ENCODE measurements at regions not wholly inside any gene's neighbourhood (a gene's known extent, or its start where the extent isn't known, plus 50 kb on each side); places are given as distances from the start of the nearest gene placed in this dataset.

DNA sequence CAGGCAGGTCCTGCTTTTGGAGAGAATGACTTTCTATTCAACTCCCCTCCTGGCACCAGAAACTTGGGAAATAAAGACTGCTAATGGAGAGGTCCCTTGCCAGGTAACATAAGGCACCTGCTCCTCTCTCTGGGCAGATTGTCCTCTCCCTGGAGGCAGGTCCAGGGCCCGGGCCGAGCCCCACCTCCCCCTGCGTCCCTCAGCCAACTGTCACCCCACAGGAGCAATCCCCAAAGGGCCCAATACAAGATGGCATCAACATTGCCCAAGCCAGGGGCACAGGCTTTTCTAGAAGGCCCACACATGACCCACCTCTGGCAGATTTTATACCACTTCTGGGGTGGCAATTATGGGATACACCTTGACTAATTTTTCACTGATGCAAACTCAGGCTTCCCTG is 145.2 kb downstream of the HERPUD2 start:
- Mint-ChIP-seq H3K36me3 (no peaks in the 10 kb centered on the region), H3K9me3 (no peaks in the 10 kb centered on the region), H3K4me3 (no peak overlapping the region), H3K27ac (no peak overlapping the region), H3K4me1 (peaks cover 6 to 12% of the 10 kb centered on the region in 2 donors), H3K27me3 (ENCODE audit: low read depth in 3 of 3) (peaks cover 0 to 2% (median 0%) of the 10 kb centered on the region in 3 donors)
- no peak for DNase-seq

DNA sequence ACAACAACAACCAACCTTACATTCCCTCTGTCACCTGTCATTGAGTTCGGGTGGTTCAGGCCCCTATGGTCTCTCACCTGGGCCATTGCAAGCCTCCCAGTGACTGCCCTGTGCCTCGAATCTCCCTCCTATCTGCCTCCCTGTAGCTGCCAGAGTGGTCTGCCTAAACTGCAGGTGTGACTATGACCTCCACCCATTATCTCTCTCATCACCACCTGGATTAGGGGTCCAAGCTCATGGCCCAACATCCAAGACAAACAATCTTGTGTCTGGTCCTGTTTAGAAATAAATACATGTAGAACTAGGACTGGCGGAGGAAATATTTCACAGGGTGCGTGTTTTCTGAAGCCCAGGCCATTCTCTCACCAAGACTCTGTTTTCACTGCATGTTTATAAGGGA is 146.6 kb downstream of the HERPUD2 start:
- Mint-ChIP-seq H3K27me3 (ENCODE audit: low read depth in 3 of 3) (peaks cover 0 to under 1% (median 0%) of the 10 kb centered on the region in 3 donors), H3K36me3 (no peaks in the 10 kb centered on the region), H3K9me3 (no peaks in the 10 kb centered on the region), H3K27ac (peak overlapping the region in 1 of 6 donors; percentile 73), H3K4me1 (peaks cover 6 to 12% of the 10 kb centered on the region in 2 donors), H3K4me3 (no peak overlapping the region)
- DNase-seq = no peak

DNA sequence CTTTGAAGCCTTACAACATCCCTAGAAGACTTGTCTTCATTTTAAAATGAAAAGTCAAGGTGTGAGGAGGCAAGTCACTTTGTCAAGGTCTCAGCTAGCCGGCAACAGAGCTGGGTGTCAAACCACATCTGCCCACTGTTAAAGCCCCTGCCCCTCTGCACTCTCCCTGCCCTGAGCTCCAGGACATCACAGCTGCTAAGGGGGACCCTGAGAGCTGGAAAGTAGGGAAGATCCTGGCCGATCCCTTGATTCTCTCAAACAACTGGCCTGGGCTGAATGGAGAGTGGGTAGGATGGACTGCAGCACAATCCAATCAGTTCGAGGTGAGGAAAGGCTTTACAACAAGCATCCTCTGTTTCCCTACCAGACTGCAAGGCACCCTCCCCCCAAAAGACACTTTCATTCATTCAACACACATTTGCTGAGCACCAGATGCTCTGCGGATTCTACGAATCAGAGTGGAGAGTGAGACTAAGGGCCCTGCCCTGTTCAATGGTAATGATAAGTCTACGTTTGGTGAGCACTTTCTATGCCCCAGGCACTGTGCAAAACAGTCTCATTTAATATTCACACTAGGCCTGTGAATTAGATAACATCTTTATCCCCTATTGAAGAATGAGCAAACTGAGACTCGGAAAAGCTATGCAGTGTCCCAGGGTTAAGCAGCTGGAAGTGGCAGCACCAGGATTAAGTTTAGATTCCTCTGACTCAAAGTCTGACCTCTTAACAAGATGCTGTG is 148.1 kb downstream of the HERPUD2 start:
- no peak overlapping the region for H3K4me3 Mint-ChIP-seq
- no peaks in the 10 kb centered on the region for H3K9me3 Mint-ChIP-seq
- H3K4me1 Mint-ChIP-seq = peaks cover 6 to 12% of the 10 kb centered on the region in 2 donors
- DNase-seq = no peak
- no peak overlapping the region for H3K27ac Mint-ChIP-seq
- no peaks in the 10 kb centered on the region for H3K36me3 Mint-ChIP-seq
- no peaks in the 10 kb centered on the region for H3K27me3 Mint-ChIP-seq (ENCODE audit: low read depth in 3 of 3)

DNA sequence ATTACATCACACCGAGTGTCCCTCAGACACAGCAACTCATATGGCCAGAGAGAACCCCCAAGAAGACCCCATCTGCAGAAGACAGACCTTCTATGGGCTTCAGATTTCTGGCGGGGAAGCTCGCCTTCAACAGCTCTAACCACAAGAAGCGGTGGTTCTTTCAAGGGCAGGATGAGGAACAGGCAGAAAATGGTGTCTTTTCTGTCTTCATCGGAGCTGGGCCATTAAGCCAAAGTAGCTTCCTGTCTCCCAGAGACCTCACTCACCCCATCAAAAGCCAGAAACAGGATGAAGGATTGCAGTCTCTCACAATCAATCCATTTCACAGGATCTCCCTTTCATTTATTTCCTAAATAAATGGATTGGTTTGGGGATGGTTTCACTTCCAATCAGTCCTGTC is 149.1 kb downstream of the HERPUD2 start:
- H3K4me3 Mint-ChIP-seq = no peak overlapping the region
- no peaks in the 10 kb centered on the region for H3K9me3 Mint-ChIP-seq
- DNase-seq = no peak
- H3K27me3 Mint-ChIP-seq (ENCODE audit: low read depth in 3 of 3) = no peaks in the 10 kb centered on the region
- H3K36me3 Mint-ChIP-seq = no peaks in the 10 kb centered on the region
- peak overlapping the region in 1 of 6 donors; percentile 15 for H3K27ac Mint-ChIP-seq
- peaks cover 6 to 12% of the 10 kb centered on the region in 2 donors for H3K4me1 Mint-ChIP-seq

DNA sequence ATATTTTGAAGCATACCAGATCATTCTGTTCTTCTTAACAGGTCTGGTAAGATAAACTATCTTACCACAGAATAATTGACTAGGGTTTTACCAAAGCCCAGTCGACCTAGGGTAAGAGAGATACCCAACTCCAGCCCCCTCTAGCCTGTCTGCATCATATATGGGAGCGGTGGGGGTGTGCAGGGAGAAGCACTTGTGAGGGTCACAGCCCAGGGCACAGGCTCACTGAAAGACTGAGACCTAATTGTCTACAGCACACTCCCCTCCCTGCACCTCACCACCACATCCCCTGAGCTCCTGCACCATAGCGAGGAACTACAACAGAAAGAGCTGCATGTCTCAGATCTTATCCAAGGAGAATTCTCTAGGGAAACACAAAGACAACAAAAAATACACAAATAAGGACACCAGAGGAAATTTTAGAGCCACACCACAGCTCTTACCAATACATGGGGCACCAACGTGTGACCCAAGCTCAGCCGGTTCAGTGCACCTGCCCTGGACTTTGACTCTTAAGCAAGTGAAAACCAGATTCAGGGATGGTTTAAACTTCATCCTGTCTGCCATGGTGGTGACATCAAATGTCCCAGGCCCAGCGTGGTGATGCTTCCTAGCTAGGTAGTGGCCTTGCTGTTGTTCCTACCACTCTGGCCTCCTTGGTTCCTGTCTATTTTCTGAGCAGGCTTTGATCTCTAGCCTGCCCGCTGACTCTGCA is 150.8 kb downstream of the HERPUD2 start:
- DNase-seq = no peak
- Mint-ChIP-seq H3K9me3 (no peaks in the 10 kb centered on the region), H3K4me1 (peaks cover 6 to 12% of the 10 kb centered on the region in 2 donors), H3K36me3 (no peaks in the 10 kb centered on the region), H3K27ac (no peak overlapping the region), H3K4me3 (no peak overlapping the region), H3K27me3 (ENCODE audit: low read depth in 3 of 3) (no peaks in the 10 kb centered on the region)

DNA sequence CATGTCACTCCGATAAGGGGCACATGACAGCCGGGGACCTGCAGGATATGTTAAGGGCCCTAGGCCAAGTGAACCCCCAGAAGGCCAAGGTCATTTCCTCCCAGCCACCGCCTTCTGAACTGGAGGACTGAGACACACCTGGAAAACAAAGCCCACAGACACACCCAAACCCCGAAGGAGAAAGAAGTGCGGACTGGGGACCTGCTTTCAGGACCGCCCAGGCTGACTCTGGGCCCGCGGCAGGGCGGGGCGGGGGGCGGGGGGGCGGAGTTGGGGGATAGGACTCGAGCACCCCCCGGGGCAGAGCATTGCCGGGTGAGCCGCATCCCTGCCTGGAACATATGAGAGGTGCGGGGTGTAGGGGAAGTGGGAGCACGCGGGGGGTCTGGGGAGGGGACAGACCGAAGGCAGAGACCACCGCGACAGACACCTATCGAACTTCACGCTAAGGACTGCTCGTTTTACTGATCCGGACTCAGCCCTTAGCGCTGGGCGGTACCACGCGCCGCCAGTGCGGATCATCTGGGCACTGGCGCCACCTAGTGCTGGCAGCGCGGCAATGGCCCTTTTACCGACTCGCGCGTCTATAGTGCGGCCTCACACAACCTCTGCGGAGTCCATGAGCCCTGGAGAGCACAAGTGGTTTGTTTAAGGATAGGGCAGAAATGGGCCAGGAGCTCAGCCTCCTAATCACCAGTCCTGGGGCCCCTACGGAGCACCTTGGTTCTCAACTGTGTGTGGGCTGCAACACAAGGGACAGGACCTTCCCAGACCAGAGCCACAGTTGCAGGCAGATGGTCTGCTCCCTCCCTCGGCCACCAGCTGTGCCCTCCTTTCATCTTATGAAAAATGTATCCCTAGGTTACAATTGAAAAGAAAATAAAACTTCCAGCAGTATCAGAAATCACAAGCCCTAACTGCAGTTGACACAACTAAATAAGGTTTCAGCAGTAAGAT is 157.6 kb downstream of the HERPUD2 start:
- Mint-ChIP-seq H3K9me3 (no peaks in the 10 kb centered on the region), H3K4me1 (peaks cover 0 to 6% of the 10 kb centered on the region in 2 donors), H3K36me3 (no peaks in the 10 kb centered on the region), H3K27me3 (ENCODE audit: low read depth in 3 of 3) (peaks cover 1 to 3% (median 3%) of the 10 kb centered on the region in 3 donors), H3K4me3 (peak overlapping the region; percentile 80 to 86 (median 84)), H3K27ac (no peak overlapping the region)
- DNase-seq = peak; percentile 62 to 75 (median 73)

DNA sequence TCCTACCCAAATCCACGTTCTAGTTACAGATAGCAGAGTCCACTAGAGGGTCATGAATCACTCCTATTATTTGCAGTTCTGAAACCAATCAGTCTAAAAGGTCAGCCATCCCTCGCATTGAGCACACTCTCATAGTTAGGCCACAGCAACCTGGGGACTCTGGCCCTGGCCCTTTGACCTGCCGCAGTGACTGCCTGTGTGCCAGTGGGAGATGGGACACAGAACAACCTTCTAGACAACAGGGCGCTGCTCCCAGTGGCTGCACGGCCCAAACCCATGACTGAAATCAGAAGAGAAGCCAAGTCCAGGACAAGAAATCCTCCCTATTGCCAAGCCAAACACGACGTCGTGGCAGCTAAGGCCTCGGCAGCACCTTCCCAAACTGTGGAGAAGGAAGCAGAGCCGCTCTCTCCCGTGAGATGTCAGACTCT is 158.5 kb downstream of the HERPUD2 start:
- peaks cover 0 to 6% of the 10 kb centered on the region in 2 donors for H3K4me1 Mint-ChIP-seq
- H3K27ac Mint-ChIP-seq = no peak overlapping the region
- DNase-seq = no peak
- no peaks in the 10 kb centered on the region for H3K36me3 Mint-ChIP-seq
- H3K27me3 Mint-ChIP-seq (ENCODE audit: low read depth in 3 of 3) = peaks cover 1 to 5% (median 3%) of the 10 kb centered on the region in 3 donors
- no peaks in the 10 kb centered on the region for H3K9me3 Mint-ChIP-seq
- peak overlapping the region in 4 of 5 donors; percentile 15 to 83 (median 53) for H3K4me3 Mint-ChIP-seq

DNA sequence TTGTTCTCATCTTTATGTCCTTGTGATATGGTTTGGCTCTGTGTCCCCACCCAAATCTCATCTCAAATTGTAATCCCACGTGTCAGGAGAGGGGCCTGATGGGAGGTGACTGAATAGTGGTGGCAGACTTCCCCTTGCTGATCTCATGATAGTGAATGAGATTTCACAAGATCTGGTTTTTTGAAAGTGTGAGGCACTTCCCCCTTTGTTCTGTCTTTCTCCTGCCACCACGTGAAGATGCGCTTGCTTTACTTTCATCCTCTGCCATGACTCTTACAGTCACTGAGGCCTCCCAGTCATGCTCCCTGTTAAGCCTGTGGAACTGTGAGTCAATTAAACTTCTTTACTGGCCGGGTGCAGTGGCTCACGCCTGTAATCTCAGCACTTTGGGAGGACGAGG is 161.0 kb downstream of the HERPUD2 start:
- H3K36me3 Mint-ChIP-seq = no peaks in the 10 kb centered on the region
- no peak overlapping the region for H3K4me3 Mint-ChIP-seq
- no peak overlapping the region for H3K27ac Mint-ChIP-seq
- H3K4me1 Mint-ChIP-seq = peaks cover 0 to 6% of the 10 kb centered on the region in 2 donors
- H3K9me3 Mint-ChIP-seq = no peaks in the 10 kb centered on the region
- H3K27me3 Mint-ChIP-seq (ENCODE audit: low read depth in 3 of 3) = peaks cover 1 to 5% (median 3%) of the 10 kb centered on the region in 3 donors
- no peak for DNase-seq

DNA sequence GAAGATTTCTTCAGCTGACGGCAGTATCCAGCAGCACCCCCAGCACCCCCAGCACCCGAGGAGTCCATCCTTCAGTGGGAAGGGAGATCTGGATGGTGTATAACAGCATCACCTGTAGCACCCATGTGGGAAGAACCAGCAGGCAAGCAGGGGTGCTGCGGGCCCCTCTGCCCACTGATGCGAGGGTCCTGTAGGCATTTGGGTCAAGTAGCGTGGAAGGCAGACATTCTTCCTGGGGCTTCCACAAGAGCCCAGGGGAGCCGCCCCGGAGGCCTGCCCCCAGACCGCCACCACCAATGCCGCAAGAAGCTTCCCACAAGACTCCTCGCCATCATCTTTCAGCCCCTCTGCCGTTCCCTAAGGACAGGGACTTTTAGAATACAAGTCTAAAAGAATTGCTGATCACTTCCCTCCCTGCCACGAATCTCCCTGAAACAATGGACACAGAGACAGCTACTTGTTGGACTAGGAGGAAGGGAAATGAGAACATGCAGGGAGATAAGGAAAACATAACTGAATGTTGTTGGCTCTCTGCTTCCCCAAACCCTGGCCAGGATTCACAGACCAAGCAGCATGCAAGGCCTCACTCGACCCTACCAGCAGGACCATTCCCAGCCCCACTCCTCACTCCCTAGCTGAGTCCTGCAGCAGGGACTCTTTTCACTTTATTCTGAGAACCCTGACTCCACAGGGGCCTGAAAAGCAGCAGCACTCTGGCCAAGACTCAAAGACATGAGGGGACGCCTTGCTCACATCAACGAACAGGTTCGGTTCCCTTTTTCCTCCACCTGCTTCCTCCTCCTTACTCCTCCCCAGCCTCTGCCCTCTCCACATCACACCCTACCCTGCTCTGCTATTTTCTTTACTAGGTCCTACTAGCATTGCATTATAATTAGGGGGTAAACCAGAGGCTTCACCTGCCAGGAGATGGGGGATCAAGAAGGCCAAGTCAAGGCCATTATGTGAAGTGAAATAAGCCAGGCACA is 164.5 kb downstream of the HERPUD2 start:
- Mint-ChIP-seq H3K27me3 (ENCODE audit: low read depth in 3 of 3) (peaks cover 2 to 5% (median 4%) of the 10 kb centered on the region in 3 donors), H3K4me1 (no peaks in the 10 kb centered on the region), H3K9me3 (no peaks in the 10 kb centered on the region), H3K36me3 (no peaks in the 10 kb centered on the region), H3K27ac (no peak overlapping the region), H3K4me3 (no peak overlapping the region)
- no peak for DNase-seq

DNA sequence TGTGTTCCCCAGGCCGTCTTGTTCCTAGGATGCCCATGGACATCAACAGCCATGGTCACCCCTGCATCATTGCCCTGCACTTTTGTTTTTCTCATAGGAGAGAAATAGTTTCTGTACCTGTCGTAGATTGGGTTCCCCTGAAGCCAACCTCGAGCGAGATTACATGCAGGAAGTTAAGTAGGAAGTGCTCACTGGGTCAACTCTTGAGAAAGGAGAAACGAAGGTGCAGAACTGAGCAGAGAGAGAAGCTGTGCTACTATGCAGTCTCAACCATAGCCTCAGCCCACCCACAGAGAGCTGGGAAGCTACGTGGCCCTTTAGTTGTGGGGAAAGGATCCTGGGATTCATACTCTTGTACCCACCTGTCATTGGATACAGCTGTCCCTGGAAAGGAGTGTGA is 165.2 kb downstream of the HERPUD2 start:
- H3K27me3 Mint-ChIP-seq (ENCODE audit: low read depth in 3 of 3) = peaks cover 2 to 5% (median 4%) of the 10 kb centered on the region in 3 donors
- H3K4me1 Mint-ChIP-seq = no peaks in the 10 kb centered on the region
- H3K27ac Mint-ChIP-seq = no peak overlapping the region
- no peaks in the 10 kb centered on the region for H3K9me3 Mint-ChIP-seq
- H3K4me3 Mint-ChIP-seq = no peak overlapping the region
- no peak for DNase-seq
- H3K36me3 Mint-ChIP-seq = no peaks in the 10 kb centered on the region

DNA sequence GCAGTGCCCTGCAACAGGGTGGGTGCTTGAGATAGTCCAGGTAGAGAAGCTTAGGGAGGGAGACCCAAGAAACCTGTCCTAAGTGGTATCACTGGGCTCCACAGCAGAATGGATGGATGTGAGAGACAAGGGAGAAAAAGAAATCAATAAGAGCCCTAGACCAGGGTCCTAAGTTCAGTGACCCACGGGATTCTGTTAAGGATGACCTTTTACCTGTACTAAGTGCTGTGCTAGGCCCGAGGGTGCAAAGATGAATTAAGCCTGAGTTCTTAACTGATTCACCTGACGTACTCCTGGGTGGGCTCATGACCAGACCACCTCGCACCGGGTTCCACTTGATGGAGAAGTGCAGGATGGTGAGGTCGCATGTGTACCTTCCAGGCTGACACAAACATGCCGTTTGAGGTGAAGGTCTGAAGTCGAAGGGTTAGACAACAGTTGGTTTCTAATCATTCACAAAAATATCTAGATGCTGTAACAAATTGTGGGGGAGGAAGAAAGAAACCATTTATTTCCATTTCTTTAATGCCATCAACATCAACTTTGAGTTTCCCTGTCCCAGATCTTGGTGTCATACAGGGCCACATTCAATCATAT is 166.5 kb downstream of the HERPUD2 start:
- no peaks in the 10 kb centered on the region for H3K4me1 Mint-ChIP-seq
- no peak overlapping the region for H3K4me3 Mint-ChIP-seq
- H3K27ac Mint-ChIP-seq = no peak overlapping the region
- no peaks in the 10 kb centered on the region for H3K9me3 Mint-ChIP-seq
- no peak for DNase-seq
- peaks cover 4 to 7% (median 5%) of the 10 kb centered on the region in 3 donors for H3K27me3 Mint-ChIP-seq (ENCODE audit: low read depth in 3 of 3)
- H3K36me3 Mint-ChIP-seq = no peaks in the 10 kb centered on the region

DNA sequence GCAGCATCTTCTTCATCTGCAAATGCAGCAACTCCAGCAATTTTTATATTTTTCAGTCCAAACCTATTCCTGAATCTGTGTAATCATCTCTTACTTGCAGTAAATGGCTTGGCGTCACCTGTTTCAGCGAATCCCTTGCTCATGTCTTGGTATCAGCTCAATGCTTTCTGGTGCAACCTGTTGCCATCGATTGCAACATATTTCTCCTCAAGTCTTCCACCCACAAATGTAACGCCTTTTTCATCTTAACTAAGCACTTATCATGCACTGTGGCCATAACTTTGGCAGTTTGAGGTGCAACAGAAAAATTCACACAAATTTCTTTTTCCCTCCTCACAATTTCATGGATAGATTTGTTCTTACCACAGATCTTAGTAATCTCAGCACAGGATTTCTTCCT is 168.3 kb downstream of the HERPUD2 start:
- Mint-ChIP-seq H3K36me3 (no peaks in the 10 kb centered on the region), H3K27me3 (ENCODE audit: low read depth in 3 of 3) (peaks cover 5 to 6% (median 5%) of the 10 kb centered on the region in 3 donors), H3K4me1 (no peaks in the 10 kb centered on the region), H3K9me3 (no peaks in the 10 kb centered on the region), H3K27ac (no peak overlapping the region), H3K4me3 (no peak overlapping the region)
- DNase-seq = no peak
